Activated T-cell treated with anti-CD3 and anti-CD28 coated beads, Interleukin-2, amount 50 U/mL, for 24 hours (primary cell): ENCODE measurements at regions not wholly inside any gene's neighbourhood (a gene's known extent, or its start where the extent isn't known, plus 50 kb on each side); places are given as distances from the start of the nearest gene placed in this dataset.
"Not testable (repeated sequence)": the region's sequence is repeated elsewhere in the genome, so short reads cannot be mapped to it uniquely, and the experiment has no call there.

Experiments
- DNase-seq: peaks from one replicate; pipeline ENCODE4 v3.0.0-alpha.2; 2020
- H3K27ac Mint-ChIP-seq: 2 replicates; pipeline ENCODE4 v1.8.0; 2020; ENCODE audit warnings: mild to moderate bottlenecking, mixed read lengths
- H3K27me3 Mint-ChIP-seq: 2 replicates; pipeline ENCODE4 v1.8.0; 2020; ENCODE audit warnings: mixed read lengths
- H3K36me3 Mint-ChIP-seq: 2 replicates; pipeline ENCODE4 v1.8.0; 2020; ENCODE audit warnings: low read depth, mixed read lengths
- H3K4me1 Mint-ChIP-seq: 2 replicates; pipeline ENCODE4 v1.8.0; 2020; ENCODE audit warnings: low read depth, mixed read lengths
- H3K4me3 Mint-ChIP-seq: 2 replicates; pipeline ENCODE4 v1.8.0; 2020; ENCODE audit warnings: mild to moderate bottlenecking, moderate library complexity, mixed read lengths
- H3K9me3 Mint-ChIP-seq: 2 replicates; pipeline ENCODE4 v1.8.0; 2020; ENCODE audit warnings: mixed read lengths

GRCh38 chr12:11998307-11998943, 72.3 kb upstream of the BCL2L14 start:
- H3K4me1 Mint-ChIP-seq: peaks cover 37% of the 10 kb centered on the region
- H3K9me3 Mint-ChIP-seq, H3K4me3 Mint-ChIP-seq, H3K27me3 Mint-ChIP-seq, DNase-seq: not testable (repeated sequence)
- H3K27ac Mint-ChIP-seq: peak overlapping the region; percentile 67
- peaks cover 18% of the 10 kb centered on the region for H3K36me3 Mint-ChIP-seq

GRCh38 chr12:11998944-11999315, 71.8 kb upstream of the BCL2L14 start:
- H3K4me1 Mint-ChIP-seq: peaks cover 37% of the 10 kb centered on the region

GRCh38 chr12:12003609-12004008, 67.1 kb upstream of the BCL2L14 start:
- H3K4me1 Mint-ChIP-seq: peaks cover 58% of the 10 kb centered on the region
- peaks cover 14% of the 10 kb centered on the region for H3K9me3 Mint-ChIP-seq
- no peak for DNase-seq
- peaks cover 15% of the 10 kb centered on the region for H3K36me3 Mint-ChIP-seq
- no peak overlapping the region for H3K4me3 Mint-ChIP-seq
- no peak overlapping the region for H3K27ac Mint-ChIP-seq
- H3K27me3 Mint-ChIP-seq: no peaks in the 10 kb centered on the region

More at GRCh38 chr12:11998944-11999315, 71.8 kb upstream of the BCL2L14 start:
- H3K27ac Mint-ChIP-seq: peak overlapping the region; percentile 67
- H3K36me3 Mint-ChIP-seq: peaks cover 18% of the 10 kb centered on the region
- H3K27me3 Mint-ChIP-seq: no peaks in the 10 kb centered on the region
- DNase-seq: no peak
- H3K4me3 Mint-ChIP-seq: no peak overlapping the region
- H3K9me3 Mint-ChIP-seq: peaks cover 9% of the 10 kb centered on the region

GRCh38 chr12:12004524-12004923, 66.2 kb upstream of the BCL2L14 start:
- Mint-ChIP-seq H3K4me1 (peaks cover 60% of the 10 kb centered on the region), H3K27ac (no peak overlapping the region), H3K9me3 (peaks cover 14% of the 10 kb centered on the region), H3K36me3 (peaks cover 11% of the 10 kb centered on the region), H3K4me3 (no peak overlapping the region), H3K27me3 (no peaks in the 10 kb centered on the region)
- DNase-seq: no peak

- Mint-ChIP-seq H3K9me3 (peaks cover 14% of the 10 kb centered on the region), H3K4me1 (peaks cover 79% of the 10 kb centered on the region), H3K36me3 (peaks cover 9% of the 10 kb centered on the region), H3K27ac (peak overlapping the region; percentile 99), H3K4me3 (peak overlapping the region; percentile 73), H3K27me3 (no peaks in the 10 kb centered on the region)
- DNase-seq: peak; percentile 81
These were observed 63.6 kb upstream of the BCL2L14 start for GRCh38 chr12:12007001-12007712.

- H3K36me3 Mint-ChIP-seq: peaks cover 9% of the 10 kb centered on the region
- peak overlapping the region; percentile 99 for H3K27ac Mint-ChIP-seq
- no peak for DNase-seq
- peaks cover 82% of the 10 kb centered on the region for H3K4me1 Mint-ChIP-seq
- H3K4me3 Mint-ChIP-seq: peak overlapping the region; percentile 73
- peaks cover 14% of the 10 kb centered on the region for H3K9me3 Mint-ChIP-seq
- no peaks in the 10 kb centered on the region for H3K27me3 Mint-ChIP-seq
These were observed 63.0 kb upstream of the BCL2L14 start for GRCh38 chr12:12007713-12008231.

GRCh38 chr12:12008232-12008850, 62.4 kb upstream of the BCL2L14 start:
- peak overlapping the region; percentile 73 for H3K4me3 Mint-ChIP-seq
- DNase-seq: peak; percentile 70

GRCh38 chr12:12008931-12009611, 61.7 kb upstream of the BCL2L14 start:
- Mint-ChIP-seq H3K9me3 (peaks cover 14% of the 10 kb centered on the region), H3K27me3 (no peaks in the 10 kb centered on the region), H3K27ac (peak overlapping the region; percentile 99), H3K4me1 (peaks cover 86% of the 10 kb centered on the region), H3K4me3 (peak overlapping the region; percentile 73), H3K36me3 (peaks cover 9% of the 10 kb centered on the region)
- peak; percentile 75 for DNase-seq

More at GRCh38 chr12:12008232-12008850, 62.4 kb upstream of the BCL2L14 start:
- H3K4me1 Mint-ChIP-seq: peaks cover 84% of the 10 kb centered on the region
- peak overlapping the region; percentile 99 for H3K27ac Mint-ChIP-seq
- no peaks in the 10 kb centered on the region for H3K27me3 Mint-ChIP-seq
- H3K36me3 Mint-ChIP-seq: peaks cover 9% of the 10 kb centered on the region
- H3K9me3 Mint-ChIP-seq: peaks cover 14% of the 10 kb centered on the region

GRCh38 chr12:12009749-12010276, 60.9 kb upstream of the BCL2L14 start:
- DNase-seq: peak; percentile 65
- Mint-ChIP-seq H3K4me3 (peak overlapping the region; percentile 73), H3K27ac (peak overlapping the region; percentile 99), H3K4me1 (peaks cover 87% of the 10 kb centered on the region)
- not testable (repeated sequence) for H3K27me3 Mint-ChIP-seq, H3K36me3 Mint-ChIP-seq, H3K9me3 Mint-ChIP-seq

- Mint-ChIP-seq H3K4me1 (peaks cover 91% of the 10 kb centered on the region), H3K27ac (peak overlapping the region; percentile 99), H3K4me3 (peak overlapping the region; percentile 73), H3K9me3 (peaks cover 5% of the 10 kb centered on the region), H3K36me3 (peaks cover 5% of the 10 kb centered on the region), H3K27me3 (no peaks in the 10 kb centered on the region)
- peak; percentile 82 for DNase-seq
These were observed 60.3 kb upstream of the BCL2L14 start for GRCh38 chr12:12010277-12011039.

- Mint-ChIP-seq H3K4me3 (no peak overlapping the region), H3K27me3 (no peaks in the 10 kb centered on the region), H3K9me3 (no peaks in the 10 kb centered on the region), H3K4me1 (peaks cover 96% of the 10 kb centered on the region), H3K36me3 (no peaks in the 10 kb centered on the region), H3K27ac (peak overlapping the region; percentile 78)
- DNase-seq: no peak
These were observed 58.9 kb upstream of the BCL2L14 start for GRCh38 chr12:12011880-12012260.

GRCh38 chr12:12015073-12015685, 55.6 kb upstream of the BCL2L14 start:
- Mint-ChIP-seq H3K36me3 (no peaks in the 10 kb centered on the region), H3K4me3 (no peak overlapping the region), H3K27me3 (no peaks in the 10 kb centered on the region), H3K9me3 (no peaks in the 10 kb centered on the region), H3K27ac (peak overlapping the region; percentile 78), H3K4me1 (peaks cover 83% of the 10 kb centered on the region)
- DNase-seq: no peak

GRCh38 chr12:12016284-12017100, 54.2 kb upstream of the BCL2L14 start:
- Mint-ChIP-seq H3K27me3 (no peaks in the 10 kb centered on the region), H3K36me3 (no peaks in the 10 kb centered on the region), H3K4me3 (peak overlapping the region; percentile 10), H3K4me1 (peaks cover 82% of the 10 kb centered on the region), H3K27ac (peak overlapping the region; percentile 91), H3K9me3 (no peaks in the 10 kb centered on the region)
- DNase-seq: peak; percentile 70
